Fibroblast of lung (primary cell): ENCODE measurements at regions not wholly inside any gene's neighbourhood (a gene's known extent, or its start where the extent isn't known, plus 50 kb on each side); places are given as distances from the start of the nearest gene placed in this dataset.

Experiments
- CTCF ChIP-seq, 2 donors: IDR thresholded peaks in 1 of 2; conservative IDR thresholded peaks in 1 of 2; 1 replicate in 1 of 2; 2 replicates in 1 of 2; pipeline ENCODE4 v1.5.1; 2011 to 2012; ENCODE audit warnings: low read length in 2 of 2, control low read depth in 1 of 2, inconsistent platforms in 1 of 2, low read depth in 1 of 2, mild to moderate bottlenecking in 1 of 2
- EZH2 ChIP-seq: IDR thresholded peaks from 2 replicates; pipeline ENCODE4 v1.5.1; 2012; ENCODE audit warnings: low read length, control low read depth, mild to moderate bottlenecking; ENCODE audit errors: missing control alignments

DNA sequence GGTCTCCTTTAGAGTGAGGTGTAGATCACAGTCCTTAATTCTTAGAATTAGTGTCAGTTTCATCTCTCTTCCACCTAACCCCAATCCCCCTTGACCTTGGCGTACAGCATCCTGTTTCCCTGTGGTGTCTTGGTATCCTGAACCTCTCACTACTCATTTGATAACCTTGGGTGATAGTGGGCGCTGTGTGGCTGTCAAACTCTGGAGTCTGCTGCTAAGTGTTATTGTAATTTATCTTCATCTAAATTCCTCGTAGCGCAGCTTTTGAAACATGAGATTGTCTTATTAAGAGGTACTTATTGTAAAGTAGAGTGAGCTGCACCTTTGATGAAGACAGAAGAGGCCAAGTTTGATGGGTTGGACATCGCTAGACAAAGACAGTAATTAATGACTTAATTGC, 222.6 kb upstream of the SPRED2 start:
- TF ChIP-seq CTCF (conservative IDR thresholded peaks at IDR 0.05 in 1 of 2, IDR thresholded peaks at IDR 0.05 in 1 of 2; ENCODE audit: low read depth in 1 of 2, low read length in 2 of 2) = no peak
- no peak for TF ChIP-seq EZH2
